ENCODE measurements at regions not wholly inside any gene's neighbourhood (a gene's known extent, or its start where the extent isn't known, plus 50 kb on each side); places are given as distances from the start of the nearest gene placed in this dataset.
A peak's percentile ranks its signal among the peaks of the same experiment; 100 is the strongest.

- ATAC-seq = peak; percentile 66
- peak; percentile 76 to 83 for DNase-seq
- intact Hi-C loops (cut with DNase I, micrococcal nuclease) = no loop called here
These were observed 164.1 kb downstream of the SEC14L1 start for GRCh38 chr17:77304746-77305473.

DNA sequence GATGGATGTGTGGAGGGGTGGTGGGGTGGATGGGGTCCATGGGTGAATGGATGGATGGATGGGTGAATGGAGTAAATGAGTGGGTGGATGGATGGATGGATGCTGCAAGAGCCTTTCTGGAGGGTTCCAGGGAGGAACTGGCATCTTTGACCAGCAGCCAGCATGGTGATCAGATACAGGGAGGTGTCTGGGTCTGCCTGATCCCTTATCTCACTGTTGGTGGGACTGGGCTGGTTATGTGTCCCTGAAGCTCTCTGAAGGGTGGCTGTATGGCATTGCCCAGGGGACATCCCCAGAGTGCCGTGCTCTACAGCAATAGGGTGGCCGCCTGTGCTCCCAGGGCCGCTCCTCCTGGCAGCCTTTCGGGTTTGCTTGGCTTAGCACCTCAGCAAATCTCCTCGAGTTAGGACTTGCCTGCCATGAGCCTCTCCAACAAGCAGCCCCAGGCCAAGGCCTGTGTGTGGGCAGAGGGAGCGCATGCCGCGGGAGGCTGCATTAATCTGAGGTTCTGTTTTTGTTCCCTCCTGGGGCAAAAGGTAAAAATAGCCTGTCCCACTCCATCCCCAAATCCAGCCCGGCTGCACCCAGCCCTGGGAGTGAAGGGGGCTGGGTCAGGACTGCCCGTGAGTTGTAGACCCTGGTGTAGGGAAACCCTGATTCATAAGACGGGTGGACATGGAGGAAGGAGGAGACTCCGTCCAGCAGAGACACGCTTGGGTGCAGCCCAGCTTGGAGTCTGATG lies 165.4 kb downstream of the SEC14L1 start:
- intact Hi-C loops (cut with DNase I, micrococcal nuclease) = no loop called here
- DNase-seq = no peak
- ATAC-seq = no peak

- intact Hi-C loops (cut with DNase I, micrococcal nuclease) = no loop called here
- DNase-seq (peak in 1 of 2 donors; percentile 52), ATAC-seq (peak; percentile 54)
These were observed 166.2 kb downstream of the SEC14L1 start for GRCh38 chr17:77306790-77307478.

DNA sequence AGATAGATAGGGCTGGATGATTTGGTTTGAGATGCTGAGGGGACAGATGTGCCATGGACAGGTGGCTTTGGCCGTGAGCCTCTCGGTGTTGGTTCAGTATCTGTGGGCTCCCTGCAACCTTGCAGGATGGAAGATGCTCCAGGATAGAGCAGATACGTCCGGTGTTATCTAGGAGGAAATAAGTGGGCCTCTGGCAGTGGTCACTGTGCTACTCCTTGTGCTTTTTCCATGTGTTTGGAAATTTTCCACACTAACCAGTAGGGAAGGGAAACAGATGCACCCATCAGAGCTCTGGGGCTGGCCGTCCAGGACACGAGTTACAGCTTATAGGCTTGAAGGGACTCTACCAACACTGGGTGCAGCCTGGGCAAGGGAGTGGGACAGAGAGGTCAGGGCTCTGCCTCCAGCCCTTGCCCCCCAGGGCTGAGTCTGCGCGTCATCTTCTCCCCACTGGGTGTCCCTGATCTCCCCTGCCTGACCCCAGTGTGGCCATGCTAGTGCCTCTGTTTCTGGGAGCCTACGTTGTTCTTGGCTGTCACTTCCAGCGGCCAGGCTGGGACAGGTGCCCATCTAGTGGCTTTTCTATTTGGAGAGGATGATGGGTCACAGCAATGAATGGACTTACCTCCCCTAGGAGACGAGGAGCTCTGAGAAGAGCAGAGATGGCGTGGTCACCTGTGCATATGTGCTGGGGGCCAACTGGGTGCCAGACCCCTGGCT lies 166.9 kb downstream of the SEC14L1 start:
- ATAC-seq (no peak), DNase-seq (no peak)
- intact Hi-C loops (cut with DNase I, micrococcal nuclease) = no loop called here

DNA sequence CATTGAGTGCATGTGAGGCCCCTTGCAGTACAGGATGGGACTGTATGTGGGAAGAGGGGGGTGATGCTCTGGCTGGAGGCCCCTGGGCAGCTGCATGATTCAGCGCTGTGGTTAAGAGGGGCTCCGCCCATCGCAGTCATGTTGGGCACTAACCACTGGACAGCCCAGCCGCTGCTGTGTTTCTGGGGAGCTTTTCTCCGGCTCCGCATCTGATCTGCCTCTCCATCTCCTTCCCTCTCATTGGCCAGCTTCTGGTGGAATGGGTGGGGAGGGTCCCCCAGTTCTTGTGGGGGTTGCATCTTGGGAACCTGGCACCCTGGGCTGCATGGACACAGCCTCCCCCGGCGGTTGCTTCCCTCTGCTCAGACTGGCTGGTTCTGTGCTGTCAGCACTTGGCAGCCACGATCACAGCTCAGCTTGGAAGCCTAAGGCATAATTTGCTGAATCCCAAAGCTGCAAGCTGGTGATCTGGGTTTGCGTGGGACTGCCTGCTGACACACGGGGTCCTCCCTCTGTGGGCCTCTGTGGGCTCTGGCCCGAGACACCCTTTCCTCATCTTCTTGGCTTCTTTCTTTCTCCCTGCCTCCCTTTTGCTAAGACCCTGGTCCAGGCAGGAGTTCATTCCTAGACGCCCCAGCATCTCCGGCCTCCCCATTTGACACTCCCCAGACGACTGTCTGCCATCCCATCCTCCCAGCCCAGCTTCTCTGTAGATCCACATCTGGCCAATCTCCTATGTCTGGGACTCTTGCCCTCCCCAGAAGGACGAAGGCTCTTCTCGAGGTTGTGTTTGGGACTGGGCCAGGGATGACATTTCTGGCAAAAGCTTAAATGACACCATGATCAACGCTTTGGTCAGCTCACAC lies 168.3 kb downstream of the SEC14L1 start:
- no peak for ATAC-seq
- intact Hi-C loops (cut with DNase I, micrococcal nuclease) = no loop called here
- peak in 1 of 2 donors; percentile 51 for DNase-seq

DNA sequence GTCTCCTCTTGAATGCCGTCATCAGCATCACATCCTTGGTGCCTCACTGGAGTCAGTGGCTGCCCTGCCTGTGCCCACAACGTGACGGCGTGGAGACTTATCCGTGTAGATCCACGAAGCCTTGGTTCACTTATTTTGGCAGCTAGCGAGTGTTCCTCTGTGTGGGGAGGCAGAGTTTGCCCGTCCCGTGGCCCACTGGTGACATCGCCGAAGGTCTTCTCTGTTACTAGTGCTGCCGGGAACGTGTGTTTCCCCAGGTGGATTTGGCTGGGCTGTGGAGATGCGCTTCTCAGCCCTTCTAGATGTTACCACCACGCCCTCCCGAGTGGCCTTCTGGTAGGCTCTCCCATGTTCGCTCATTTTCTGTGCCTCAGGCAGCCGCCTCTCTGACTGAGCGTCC lies 169.6 kb downstream of the SEC14L1 start:
- ATAC-seq = no peak
- intact Hi-C loops (cut with DNase I, micrococcal nuclease) = no loop called here
- no peak for DNase-seq

GRCh38 chr17:77311371-77311981 lies 170.7 kb downstream of the SEC14L1 start:
- intact Hi-C loops (cut with DNase I, micrococcal nuclease) = no loop called here
- ATAC-seq (peak; percentile 80), DNase-seq (peak; percentile 84 to 87)

DNA sequence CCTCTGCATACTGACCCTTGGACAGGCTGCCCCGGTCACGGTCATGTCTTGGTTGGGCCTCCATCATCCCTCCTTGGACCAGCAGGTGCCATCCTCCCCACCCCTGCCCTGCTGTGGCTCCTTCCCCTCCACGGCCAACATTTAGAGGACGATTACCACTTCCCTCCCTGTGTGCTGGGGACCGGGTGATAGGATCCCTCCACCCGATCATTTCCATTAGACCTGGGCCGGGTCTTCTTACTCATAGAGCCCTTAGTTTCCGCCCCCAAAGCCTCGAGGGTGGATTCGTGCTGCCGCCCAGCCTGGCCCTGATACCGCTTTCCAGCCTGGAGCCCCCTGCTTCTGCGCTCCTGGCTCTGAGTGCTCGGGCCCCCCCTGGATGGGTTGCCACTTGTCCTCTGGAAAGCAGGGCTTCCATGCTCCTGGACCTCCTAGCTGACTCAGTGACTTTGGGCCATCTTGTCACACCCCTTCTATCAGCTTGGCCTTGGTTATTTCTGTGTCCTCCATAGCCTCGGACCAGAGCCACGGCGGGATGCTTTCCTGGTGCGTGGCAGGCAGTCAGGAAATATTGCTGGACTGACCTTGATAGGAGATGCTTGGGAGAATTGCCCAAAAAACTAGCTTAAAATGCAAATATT lies 171.4 kb downstream of the SEC14L1 start:
- DNase-seq (peak in 1 of 2 donors; percentile 32), ATAC-seq (no peak)
- intact Hi-C loops (cut with DNase I, micrococcal nuclease) = no loop called here

DNA sequence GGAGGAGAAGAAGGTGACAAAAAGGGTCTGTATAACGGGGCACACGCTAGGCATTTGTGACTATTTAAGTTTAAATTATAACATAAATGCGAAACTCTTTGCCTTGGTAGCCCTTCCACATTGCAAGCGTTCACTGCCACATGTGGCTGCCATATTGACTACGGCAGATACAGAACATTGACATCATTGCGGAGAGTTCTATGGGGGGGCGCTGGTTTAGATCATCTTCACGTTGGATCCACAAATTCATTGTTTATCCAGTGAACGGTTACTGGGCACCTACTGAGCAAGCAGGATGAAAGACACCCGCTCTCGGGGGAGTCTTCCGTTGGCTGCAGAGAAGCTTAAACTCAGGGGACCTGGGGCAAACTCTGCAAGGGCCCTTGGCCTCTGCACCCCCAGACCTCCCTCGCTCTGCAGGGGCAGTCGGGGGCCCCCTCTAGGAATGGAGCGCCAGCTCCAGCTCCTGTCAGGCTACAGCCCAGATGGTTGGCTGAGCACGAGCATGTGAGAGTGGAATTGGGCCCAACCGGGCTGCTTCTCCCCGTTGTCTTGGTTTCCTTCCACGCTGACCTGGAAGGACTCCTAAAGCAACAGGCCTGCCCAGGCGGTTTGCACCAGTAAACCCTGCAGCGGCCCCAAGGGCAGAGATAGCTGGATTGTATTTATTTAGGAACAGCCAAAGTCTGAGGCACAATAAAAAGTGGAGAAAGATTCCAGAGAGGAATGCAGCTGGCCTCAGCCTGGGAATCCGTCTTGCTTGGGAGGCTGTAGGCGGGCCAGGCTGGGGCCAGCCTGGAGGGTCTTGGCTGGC lies 172.2 kb downstream of the SEC14L1 start:
- intact Hi-C loops (cut with DNase I, micrococcal nuclease) = no loop called here
- DNase-seq (peak; percentile 77 to 85), ATAC-seq (peak; percentile 73)

- intact Hi-C loops (cut with DNase I, micrococcal nuclease) = no loop called here
- ATAC-seq (no peak), DNase-seq (peak; percentile 5 to 23)
These were observed 173.1 kb downstream of the SEC14L1 start for GRCh38 chr17:77313831-77314230.

DNA sequence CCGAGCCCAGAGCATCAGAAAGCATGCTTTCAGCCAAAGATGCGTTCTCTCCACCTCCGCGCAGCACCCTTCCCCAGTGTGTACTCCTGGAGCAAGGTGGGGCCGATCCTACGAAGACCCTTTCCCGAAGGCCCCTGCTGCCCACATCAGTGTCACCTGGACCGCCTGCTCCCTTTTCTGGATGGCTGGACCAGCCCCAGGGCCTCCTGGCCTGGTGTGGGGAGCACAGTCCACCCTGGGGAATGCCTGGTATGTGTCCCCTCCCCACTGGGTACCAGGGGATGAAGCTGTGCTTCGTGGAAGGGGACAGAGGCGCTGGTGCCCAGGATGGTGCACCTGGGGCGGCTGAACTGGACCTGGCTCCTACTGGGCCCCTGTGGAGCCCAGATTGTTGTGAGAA lies 173.8 kb downstream of the SEC14L1 start:
- intact Hi-C loops (cut with DNase I, micrococcal nuclease) = no loop called here
- no peak for ATAC-seq
- peak; percentile 12 to 30 for DNase-seq

- peak in 1 of 2 donors; percentile 18 for DNase-seq
- no peak for ATAC-seq
- intact Hi-C loops (cut with DNase I, micrococcal nuclease) = no loop called here
These were observed 174.2 kb downstream of the SEC14L1 start for GRCh38 chr17:77315010-77315409.

- ATAC-seq = no peak
- DNase-seq = peak; percentile 22 to 35
- intact Hi-C loops (cut with DNase I, micrococcal nuclease) = no loop called here
These were observed 174.9 kb downstream of the SEC14L1 start for GRCh38 chr17:77315551-77316190.

DNA sequence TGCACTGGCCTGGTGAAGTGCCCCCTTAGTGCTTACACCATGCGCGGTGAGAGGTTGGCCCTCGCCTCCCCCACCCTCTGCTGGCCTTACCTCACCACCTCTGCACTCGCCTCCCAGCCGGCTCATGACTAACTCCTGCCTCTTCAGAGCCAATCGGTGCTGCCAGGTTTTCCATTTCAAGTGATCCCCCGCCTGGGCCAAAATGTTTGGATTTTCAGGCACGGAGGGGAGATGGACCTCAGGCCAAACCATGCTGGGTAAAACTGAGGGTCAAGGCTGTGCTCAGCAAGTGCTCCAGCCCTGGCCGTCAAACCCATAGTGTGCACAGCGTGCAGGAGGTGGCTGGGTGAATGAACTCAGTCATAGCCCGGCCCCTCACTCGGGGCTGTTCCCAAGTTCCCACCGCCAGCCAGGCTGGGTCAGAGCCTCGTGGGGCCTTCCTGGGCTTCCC lies 175.4 kb downstream of the SEC14L1 start:
- DNase-seq (peak; percentile 23 to 47), ATAC-seq (no peak)
- intact Hi-C loops (cut with DNase I, micrococcal nuclease) = no loop called here

GRCh38 chr17:77316651-77317050 lies 175.9 kb downstream of the SEC14L1 start:
- no peak for ATAC-seq

More at GRCh38 chr17:77316651-77317050, 175.9 kb downstream of the SEC14L1 start:
- peak in 1 of 2 donors; percentile 3 for DNase-seq
- intact Hi-C loops (cut with DNase I, micrococcal nuclease) = no loop called here
